ENCODE measurements at regions not wholly inside any gene's neighbourhood (a gene's known extent, or its start where the extent isn't known, plus 50 kb on each side); places are given as distances from the start of the nearest gene placed in this dataset.
A peak's percentile ranks its signal among the peaks of the same experiment; 100 is the strongest.

DNA sequence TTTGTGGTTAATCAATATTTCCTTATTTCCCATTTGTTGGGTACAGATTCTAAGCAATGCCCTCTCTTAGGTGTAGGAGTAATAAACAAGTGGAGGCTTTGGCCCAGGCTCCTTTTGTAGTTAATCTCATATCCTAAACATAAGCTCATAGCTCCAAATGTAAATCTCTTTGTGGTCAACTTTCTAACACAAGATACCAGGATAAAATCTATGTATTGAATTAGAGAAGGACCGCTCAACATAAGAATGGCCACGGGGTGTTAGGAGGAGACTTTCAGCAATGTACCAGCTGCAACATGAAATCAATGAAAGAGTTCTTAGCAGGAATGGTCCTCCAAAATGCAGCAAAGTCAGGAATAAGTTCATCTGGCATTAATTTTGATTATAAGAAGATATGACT, 334.5 kb upstream of the ITGA1 start:
- no peak for TF ChIP-seq TEAD4 (IDR thresholded peaks at IDR 0.05; ENCODE audit: borderline replicate concordance, insufficient read depth)
- no peak for TF ChIP-seq FOXM1 (IDR thresholded peaks at IDR 0.05; ENCODE audit: low read depth)
- TF ChIP-seq ELF1 (IDR thresholded peaks at IDR 0.05): no peak
- no peak for TF ChIP-seq EZH2phosphoT487 (IDR thresholded peaks at IDR 0.05; ENCODE audit: borderline replicate concordance, low read depth)
- 44% methylated on average over 2 of the region's 2 CpGs for WGBS (ENCODE audit: low lambda C conversion rate)

DNA sequence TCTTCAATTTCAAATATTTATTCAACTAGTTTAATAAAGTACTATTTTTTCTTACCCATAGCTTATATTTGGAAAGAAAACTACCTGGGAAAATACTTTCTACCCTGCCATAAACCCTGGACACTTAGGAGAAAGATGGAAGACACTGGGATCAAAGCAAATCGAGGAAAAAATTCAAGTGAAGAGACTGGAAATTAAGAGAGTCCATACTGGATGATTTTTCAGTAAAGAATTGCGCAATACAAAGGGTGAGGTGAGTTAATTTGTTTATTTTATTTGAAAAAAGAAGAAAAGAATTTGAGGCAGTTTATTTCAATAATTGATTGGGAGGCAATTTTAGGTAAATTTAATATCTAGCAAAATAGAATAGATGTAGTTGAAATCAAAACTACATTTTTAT, 331.8 kb upstream of the ITGA1 start:
- H3K9ac ChIP-seq: no peak overlapping the region
- no peak overlapping the region for H3K4me2 ChIP-seq
- peaks cover 0 to 2% of the 10 kb centered on the region in 2 experiments; a peak in 2 of 4 replicates for H3K4me1 ChIP-seq (ENCODE audit: control insufficient read depth in 1 of 2, insufficient read depth in 2 of 2, low read depth in 1 of 2, low read length in 1 of 2)
- no peak for TF ChIP-seq TAF1 (IDR thresholded peaks at IDR 0.05; ENCODE audit: borderline replicate concordance, low read depth, low read length)
- no peak for TF ChIP-seq MXI1 (IDR thresholded peaks at IDR 0.05; ENCODE audit: low read depth, low read length)
- TF ChIP-seq JUND (IDR thresholded peaks at IDR 0.05): no peak
- no peak for TF ChIP-seq NFIC (IDR thresholded peaks at IDR 0.05; ENCODE audit: borderline replicate concordance)
- TF ChIP-seq EP300 (IDR thresholded peaks at IDR 0.05; ENCODE audit: borderline replicate concordance in 1 of 2, low read depth in 1 of 2, low read length in 1 of 2): no peak
- TF ChIP-seq TEAD4 (IDR thresholded peaks at IDR 0.05; ENCODE audit: borderline replicate concordance, insufficient read depth): no peak
- no peak for TF ChIP-seq RCOR1 (IDR thresholded peaks at IDR 0.05; ENCODE audit: low read length)
- no peak for TF ChIP-seq MEF2A (IDR thresholded peaks at IDR 0.05; ENCODE audit: borderline replicate concordance, low read depth)
- H3K27ac ChIP-seq (ENCODE audit: low read depth in 2 of 2, low read length in 1 of 2): no peak overlapping the region
- ChIA-PET CTCF (no interaction called here), POLR2A (no interaction called here)
- no peak for DNase-seq
- no peaks in the 10 kb centered on the region for H3K27me3 ChIP-seq (ENCODE audit: insufficient read depth)
- no peaks in the 10 kb centered on the region for H3K36me3 ChIP-seq (replicated peaks in 1 of 2; ENCODE audit: control insufficient read depth in 1 of 2, insufficient read depth in 2 of 2, low read length in 1 of 2)
- no peak overlapping the region for H2AFZ ChIP-seq (ENCODE audit: low read depth)
- no peak overlapping the region for H3K4me3 ChIP-seq (ENCODE audit: low read depth in 2 of 2, low read length in 1 of 2)
- H3F3A ChIP-seq (replicated peaks; ENCODE audit: insufficient read depth): no peaks in the 10 kb centered on the region
- no peaks in the 10 kb centered on the region for H4K20me1 ChIP-seq (ENCODE audit: insufficient read depth)
- no peaks in the 10 kb centered on the region for H3K9me3 ChIP-seq
- WGBS (ENCODE audit: low lambda C conversion rate): 21% methylated on average over 2 of the region's 2 CpGs
- H3K9me2 ChIP-seq: no peaks in the 10 kb centered on the region
- no peaks in the 10 kb centered on the region for H3K79me2 ChIP-seq (ENCODE audit: insufficient read depth)

More for the DNA sequence above, 334.5 kb upstream of the ITGA1 start:
- H2AFZ ChIP-seq (ENCODE audit: low read depth): no peak overlapping the region
- H3F3A ChIP-seq (replicated peaks; ENCODE audit: insufficient read depth): no peaks in the 10 kb centered on the region
- no peak for DNase-seq
- POLR2A ChIA-PET: no interaction called here
- no peak overlapping the region for H3K4me2 ChIP-seq
- no peaks in the 10 kb centered on the region for H3K36me3 ChIP-seq (replicated peaks in 1 of 2; ENCODE audit: control insufficient read depth in 1 of 2, insufficient read depth in 2 of 2, low read length in 1 of 2)
- no peaks in the 10 kb centered on the region for H3K27me3 ChIP-seq (ENCODE audit: insufficient read depth)
- H3K79me2 ChIP-seq (ENCODE audit: insufficient read depth): no peaks in the 10 kb centered on the region
- no peaks in the 10 kb centered on the region for H3K9me3 ChIP-seq
- no peak overlapping the region for H3K27ac ChIP-seq (ENCODE audit: low read depth in 2 of 2, low read length in 1 of 2)
- no peaks in the 10 kb centered on the region for H3K9me2 ChIP-seq
- no peak overlapping the region for H3K9ac ChIP-seq
- CTCF ChIA-PET: interaction anchor here (1.0 to 2.0 kb wide), 2 partner anchors 16 to 18 kb away, joined by 3 to 4 read pairs; no protein-coding TSS in a partner anchor
- H4K20me1 ChIP-seq (ENCODE audit: insufficient read depth): no peaks in the 10 kb centered on the region
- H3K4me1 ChIP-seq (ENCODE audit: control insufficient read depth in 1 of 2, insufficient read depth in 2 of 2, low read depth in 1 of 2, low read length in 1 of 2): peaks cover 0 to 2% of the 10 kb centered on the region in 2 experiments; a peak in 3 of 4 replicates
- no peak overlapping the region for H3K4me3 ChIP-seq (ENCODE audit: low read depth in 2 of 2, low read length in 1 of 2)

DNA sequence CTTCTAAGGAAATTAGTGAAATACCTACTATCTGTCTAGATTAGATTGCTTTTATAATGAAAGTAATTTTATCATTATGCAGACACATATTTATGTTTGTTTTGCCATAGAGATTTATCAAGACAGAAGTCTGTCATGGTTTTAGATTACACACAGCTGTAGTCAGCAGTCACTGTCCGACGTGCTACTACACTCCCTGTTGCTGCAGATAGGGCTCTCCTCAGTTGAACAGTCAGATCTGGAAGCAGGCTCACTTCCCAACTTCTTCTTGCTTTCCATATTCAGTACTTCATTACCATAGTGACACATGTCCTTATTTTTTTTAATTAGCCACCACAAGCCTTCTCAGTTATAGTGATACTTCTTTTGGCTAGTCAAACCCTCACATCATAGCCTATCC, 329.9 kb upstream of the ITGA1 start:
- H3K27me3 ChIP-seq (ENCODE audit: insufficient read depth): no peaks in the 10 kb centered on the region
- peak; percentile 11 for DNase-seq
- no peaks in the 10 kb centered on the region for H4K20me1 ChIP-seq (ENCODE audit: insufficient read depth)
- no peak overlapping the region for H3K4me3 ChIP-seq (ENCODE audit: low read depth in 2 of 2, low read length in 1 of 2)
- CTCF ChIA-PET: no interaction called here
- WGBS (ENCODE audit: low lambda C conversion rate): 65% methylated on average over 2 of the region's 2 CpGs
- H3K9ac ChIP-seq: no peak overlapping the region
- H3K9me3 ChIP-seq: no peaks in the 10 kb centered on the region
- H3K4me2 ChIP-seq: no peak overlapping the region
- no peaks in the 10 kb centered on the region for H3K9me2 ChIP-seq
- POLR2A ChIA-PET: no interaction called here
- H2AFZ ChIP-seq (ENCODE audit: low read depth): no peak overlapping the region
- peaks cover 0 to 2% of the 10 kb centered on the region in 2 experiments; a peak in 2 of 4 replicates for H3K4me1 ChIP-seq (ENCODE audit: control insufficient read depth in 1 of 2, insufficient read depth in 2 of 2, low read depth in 1 of 2, low read length in 1 of 2)
- no peaks in the 10 kb centered on the region for H3K36me3 ChIP-seq (replicated peaks in 1 of 2; ENCODE audit: control insufficient read depth in 1 of 2, insufficient read depth in 2 of 2, low read length in 1 of 2)
- no peaks in the 10 kb centered on the region for H3K79me2 ChIP-seq (ENCODE audit: insufficient read depth)
- no peaks in the 10 kb centered on the region for H3F3A ChIP-seq (replicated peaks; ENCODE audit: insufficient read depth)
- H3K27ac ChIP-seq (ENCODE audit: low read depth in 2 of 2, low read length in 1 of 2): peak overlapping the region in 1 of 2 experiments; percentile 60; a peak in 2 of 4 replicates
- no peak for TF ChIP-seq FOXJ3 (CRISPR knock-in tag; IDR thresholded peaks at IDR 0.05)
- no peak for TF ChIP-seq RFX5 (IDR thresholded peaks at IDR 0.05; ENCODE audit: low read length)
- no peak for TF ChIP-seq RAD21 (IDR thresholded peaks at IDR 0.05; ENCODE audit: low read length)
- no peak for TF ChIP-seq MEF2A (IDR thresholded peaks at IDR 0.05; ENCODE audit: borderline replicate concordance, low read depth)
- TF ChIP-seq, protein P1, sequence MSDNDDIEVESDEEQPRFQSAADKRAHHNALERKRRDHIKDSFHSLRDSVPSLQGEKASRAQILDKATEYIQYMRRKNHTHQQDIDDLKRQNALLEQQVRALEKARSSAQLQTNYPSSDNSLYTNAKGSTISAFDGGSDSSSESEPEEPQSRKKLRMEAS (IDR thresholded peaks at IDR 0.05; ENCODE audit: low read depth): no peak
- TF ChIP-seq TAF1 (IDR thresholded peaks at IDR 0.05; ENCODE audit: borderline replicate concordance, low read depth, low read length): no peak
- no peak for TF ChIP-seq SIN3A (IDR thresholded peaks at IDR 0.05; ENCODE audit: borderline replicate concordance, low read depth, low read length)
